Fibroblast of lung (primary cell): ENCODE measurements at regions not wholly inside any gene's neighbourhood (a gene's known extent, or its start where the extent isn't known, plus 50 kb on each side); places are given as distances from the start of the nearest gene placed in this dataset.

ENCODE experiments used
- CTCF ChIP-seq, 2 donors: IDR thresholded peaks in 1 of 2; conservative IDR thresholded peaks in 1 of 2; 1 replicate in 1 of 2; 2 replicates in 1 of 2; pipeline ENCODE4 v1.5.1; 2011 to 2012; ENCODE audit warnings: low read length in 2 of 2, control low read depth in 1 of 2, inconsistent platforms in 1 of 2, low read depth in 1 of 2, mild to moderate bottlenecking in 1 of 2
- EZH2 ChIP-seq: IDR thresholded peaks from 2 replicates; pipeline ENCODE4 v1.5.1; 2012; ENCODE audit warnings: low read length, control low read depth, mild to moderate bottlenecking; ENCODE audit errors: missing control alignments

- TF ChIP-seq CTCF (conservative IDR thresholded peaks at IDR 0.05 in 1 of 2, IDR thresholded peaks at IDR 0.05 in 1 of 2; ENCODE audit: low read depth in 1 of 2, low read length in 2 of 2) (no peak), EZH2 (no peak)
These were observed 265.7 kb upstream of the ZC3H15 start for GRCh38 chr2:186220409-186220808.
